HG03139 (cell line): ENCODE measurements at regions not wholly inside any gene's neighbourhood (a gene's known extent, or its start where the extent isn't known, plus 50 kb on each side); places are given as distances from the start of the nearest gene placed in this dataset.
"Not testable (repeated sequence)": the region's sequence is repeated elsewhere in the genome, so short reads cannot be mapped to it uniquely, and the experiment has no call there.

Source experiments
- ATAC-seq: cut with Tn5 transposase; IDR thresholded peaks from one replicate; pipeline ENCODE4 v1.9.1; 2021; ENCODE audit not compliant: unreplicated experiment

GRCh38 chr14:49159081-49159480 is 427.1 kb downstream of the RPS29 start:
- ATAC-seq: no peak

- ATAC-seq: no peak
Measured at GRCh38 chr14:49139593-49139992, 446.6 kb downstream of the RPS29 start.

GRCh38 chr14:49134940-49135339 is 451.2 kb downstream of the RPS29 start:
- no peak for ATAC-seq

- ATAC-seq: no peak
Measured at GRCh38 chr14:49121246-49121645, 464.9 kb downstream of the RPS29 start.

GRCh38 chr14:49114161-49114893 is 471.9 kb downstream of the RPS29 start:
- no peak for ATAC-seq

DNA sequence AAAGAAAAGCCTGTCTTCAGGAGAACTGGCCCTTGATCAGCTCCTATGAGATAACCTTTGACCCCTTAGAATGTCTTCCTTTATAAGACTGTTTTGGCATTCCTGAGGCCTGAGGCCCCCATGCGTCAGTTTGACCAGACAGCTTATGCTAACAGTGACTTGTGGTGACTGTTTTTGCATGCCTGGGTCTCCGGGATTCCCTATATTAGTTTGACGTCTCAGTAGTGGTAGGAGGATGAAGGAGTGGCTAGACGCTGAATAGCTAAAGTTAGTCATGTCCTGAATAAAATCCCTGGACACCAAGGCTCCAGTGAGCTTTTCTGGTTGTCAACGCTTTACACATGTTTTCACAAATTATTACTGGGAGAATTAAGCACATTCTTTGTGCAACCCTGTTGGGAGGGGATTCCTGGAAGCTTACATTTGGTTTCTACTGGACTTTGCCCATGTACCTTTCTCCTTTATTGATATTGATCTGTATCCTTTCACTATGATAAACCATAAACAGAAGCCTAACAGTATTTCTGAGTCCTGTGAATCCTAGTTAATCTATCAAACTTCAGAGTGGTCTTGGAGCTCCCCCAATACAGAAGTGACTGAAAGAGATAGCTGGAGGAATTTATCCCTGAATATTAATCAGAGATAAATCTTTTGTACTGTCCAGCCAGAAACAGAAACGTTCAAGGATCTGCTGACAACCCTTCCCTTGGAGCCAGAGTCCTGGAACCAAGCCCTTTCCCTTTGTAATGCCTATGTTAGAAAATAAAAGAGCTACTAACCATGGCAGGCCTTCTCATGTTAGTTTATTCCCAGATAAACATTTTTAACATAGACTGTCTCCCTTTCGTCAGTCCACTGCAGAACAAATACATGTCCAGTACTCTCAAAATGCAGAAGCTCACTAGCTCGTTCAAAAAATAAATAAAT is 479.2 kb downstream of the RPS29 start:
- no peak for ATAC-seq

DNA sequence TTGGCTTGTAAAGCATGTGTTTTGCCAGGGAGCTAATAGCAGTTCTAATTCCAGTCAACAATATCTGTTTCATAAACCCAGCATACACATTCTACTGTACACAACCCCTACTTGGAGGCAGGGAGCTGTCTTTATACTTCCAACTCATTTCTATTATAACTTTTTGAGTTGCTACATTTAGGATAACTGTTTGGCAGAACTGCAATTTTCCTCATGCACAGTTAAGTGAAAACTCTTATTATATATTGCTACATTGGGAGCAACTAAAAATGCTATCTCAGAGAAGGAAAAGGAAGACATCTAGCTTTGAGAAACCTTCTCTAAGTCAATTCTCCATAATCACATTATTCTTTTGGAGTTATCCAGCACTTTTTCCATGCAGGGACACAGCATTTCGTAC is 480.2 kb downstream of the RPS29 start:
- ATAC-seq: no peak

DNA sequence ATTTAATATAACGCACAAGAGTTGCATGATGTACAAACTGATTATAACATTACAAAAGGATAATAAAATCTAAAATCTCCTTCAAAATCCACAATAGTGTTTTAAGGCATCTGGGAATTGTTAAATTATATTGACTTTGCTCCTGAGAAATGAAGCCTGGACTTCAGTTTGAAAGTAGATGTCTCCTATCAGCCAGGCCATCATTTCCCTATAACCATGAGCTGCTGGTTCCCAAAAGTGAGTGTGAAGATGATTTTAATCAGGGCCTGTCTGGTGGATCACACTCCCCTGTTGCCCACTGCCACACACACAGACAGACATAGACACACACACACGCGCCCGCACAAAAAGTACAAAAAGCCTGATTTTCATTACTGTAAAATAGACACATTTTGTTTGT is 480.7 kb downstream of the RPS29 start:
- ATAC-seq: no peak

- ATAC-seq: no peak
Measured at GRCh38 chr14:49092345-49092744, 493.8 kb downstream of the RPS29 start.

DNA sequence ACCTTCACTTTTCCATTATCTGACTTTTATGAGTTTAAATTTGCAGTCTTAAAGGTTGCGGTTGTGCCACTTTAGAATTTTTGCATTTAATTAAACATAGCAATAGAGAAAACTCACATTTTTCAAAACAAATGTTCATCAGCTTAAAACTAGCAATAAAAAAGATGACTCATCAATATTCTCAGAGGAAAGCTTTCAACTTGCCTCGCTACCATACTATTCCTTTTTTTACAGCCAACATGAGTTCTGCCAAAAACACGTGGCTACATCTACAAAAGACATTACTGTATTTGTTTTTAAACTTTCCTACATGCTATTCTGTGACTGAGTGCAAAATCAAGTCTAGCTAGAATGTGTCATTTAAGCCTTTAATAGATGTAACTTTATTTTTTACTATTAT is 497.1 kb downstream of the RPS29 start:
- ATAC-seq: no peak

- not testable (repeated sequence) for ATAC-seq
Measured at GRCh38 chr14:49073292-49073691, 512.9 kb downstream of the RPS29 start.

- no peak for ATAC-seq
Measured at GRCh38 chr14:49058511-49058910, 527.7 kb downstream of the RPS29 start.

GRCh38 chr14:49057838-49058510 is 528.2 kb downstream of the RPS29 start:
- ATAC-seq: no peak

- ATAC-seq: no peak
Measured at GRCh38 chr14:49056021-49056420, 530.2 kb downstream of the RPS29 start.

GRCh38 chr14:49052521-49052920 is 533.7 kb downstream of the RPS29 start:
- ATAC-seq: no peak

DNA sequence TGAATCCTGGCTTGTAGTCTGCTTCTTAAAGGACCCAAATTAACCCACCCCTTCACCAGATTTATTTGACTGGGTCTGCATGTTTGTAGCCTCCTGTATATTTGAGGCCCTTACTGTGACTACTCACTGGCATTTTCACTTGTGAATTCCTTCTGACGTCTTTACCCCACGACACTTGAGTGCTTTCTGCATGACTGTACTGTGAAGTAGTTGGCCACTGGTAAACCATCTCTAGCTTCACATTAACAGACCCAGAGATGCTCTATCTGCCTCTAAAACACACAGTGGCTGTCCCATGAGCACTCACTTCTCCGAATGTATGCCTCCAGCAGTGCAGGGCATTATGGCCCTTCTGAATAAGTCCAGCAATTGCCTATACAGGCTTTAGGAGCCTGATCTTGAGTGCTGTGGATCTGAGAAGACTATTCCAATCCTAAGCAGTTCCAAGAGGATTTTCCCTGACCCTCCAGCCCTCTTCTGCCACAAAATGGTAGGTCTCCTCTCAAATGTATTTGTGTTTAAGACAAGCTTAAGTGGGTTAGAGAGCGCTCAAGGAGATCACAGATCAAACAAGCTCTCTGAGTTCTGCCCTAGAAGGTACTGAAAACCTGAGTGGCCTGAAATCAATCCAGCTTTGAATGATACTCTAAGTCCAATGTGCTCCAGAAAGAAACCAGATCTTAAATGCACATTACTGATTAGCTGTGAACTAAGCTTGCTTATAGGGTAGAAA is 534.7 kb downstream of the RPS29 start:
- ATAC-seq: no peak

GRCh38 chr14:49050822-49051221 is 535.4 kb downstream of the RPS29 start:
- ATAC-seq: no peak

- no peak for ATAC-seq
Measured at GRCh38 chr14:49049711-49050110, 536.5 kb downstream of the RPS29 start.

DNA sequence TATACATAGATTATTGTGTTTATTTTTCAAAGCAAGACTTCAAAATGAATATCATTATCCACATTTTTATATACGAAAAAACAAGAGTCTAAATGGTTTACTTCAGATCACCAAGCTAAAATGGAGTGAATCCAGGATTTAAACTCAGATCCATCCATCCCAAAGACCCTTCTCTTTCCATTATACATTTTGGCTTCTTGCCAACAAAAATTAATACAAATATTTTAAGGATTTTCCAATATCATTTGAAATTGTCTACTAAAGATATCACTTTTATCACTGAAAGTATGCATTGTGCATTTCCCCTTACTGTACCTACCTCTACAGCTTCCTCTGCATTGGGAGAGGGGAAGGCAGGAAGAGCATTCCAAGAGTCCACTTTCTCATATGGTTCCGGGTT is 541.2 kb downstream of the RPS29 start:
- no peak for ATAC-seq

DNA sequence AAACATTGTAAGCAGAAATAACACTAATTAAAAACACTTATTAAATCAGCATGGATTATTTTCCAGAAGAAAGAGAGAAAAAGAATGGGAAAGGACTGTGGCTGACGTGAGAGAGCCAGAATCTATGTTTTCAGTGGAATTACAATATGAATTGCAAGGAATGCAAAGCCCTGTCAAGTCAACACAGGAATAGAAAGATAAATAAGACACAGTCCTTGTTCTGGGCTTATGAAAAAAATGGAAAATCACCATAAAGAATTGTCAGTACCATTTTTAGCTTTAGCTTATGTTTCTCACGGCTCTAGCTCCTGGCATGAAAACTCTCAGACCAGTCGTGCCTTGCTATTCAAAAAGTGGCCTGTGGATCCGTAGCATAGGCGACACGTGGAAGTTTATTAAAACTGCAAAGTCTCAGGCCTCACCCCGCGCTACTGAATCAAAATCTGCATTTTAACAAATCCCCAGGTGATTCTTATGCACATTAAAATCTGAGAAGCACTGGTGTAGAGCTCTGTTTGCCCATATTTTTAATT is 549.1 kb downstream of the RPS29 start:
- no peak for ATAC-seq

- ATAC-seq: no peak
Measured at GRCh38 chr14:49036266-49036665, 549.9 kb downstream of the RPS29 start.
